ENCODE measurements at regions not wholly inside any gene's neighbourhood (a gene's known extent, or its start where the extent isn't known, plus 50 kb on each side); places are given as distances from the start of the nearest gene placed in this dataset.

DNA sequence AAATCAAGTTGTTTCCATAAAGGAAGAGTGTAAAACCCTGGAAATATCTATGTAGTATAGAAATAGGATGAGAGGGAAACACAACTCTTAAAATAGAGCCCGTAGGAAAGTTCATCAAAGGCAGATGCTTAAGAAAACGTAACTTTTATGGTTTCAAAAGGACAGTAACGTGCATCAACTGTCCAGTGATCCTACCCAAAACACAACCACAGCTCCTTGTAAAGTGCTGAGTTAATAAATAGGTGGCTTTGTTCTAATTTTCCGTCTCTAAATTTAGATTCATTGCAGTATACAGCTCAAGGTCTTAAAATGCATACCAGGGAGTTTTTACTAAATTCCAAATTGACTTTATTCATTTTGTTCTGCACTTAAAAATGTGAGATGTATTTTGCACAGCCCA lies 282.1 kb upstream of the ID2 start:
- no peak for DNase-seq (ENCODE audit: low read depth)

DNA sequence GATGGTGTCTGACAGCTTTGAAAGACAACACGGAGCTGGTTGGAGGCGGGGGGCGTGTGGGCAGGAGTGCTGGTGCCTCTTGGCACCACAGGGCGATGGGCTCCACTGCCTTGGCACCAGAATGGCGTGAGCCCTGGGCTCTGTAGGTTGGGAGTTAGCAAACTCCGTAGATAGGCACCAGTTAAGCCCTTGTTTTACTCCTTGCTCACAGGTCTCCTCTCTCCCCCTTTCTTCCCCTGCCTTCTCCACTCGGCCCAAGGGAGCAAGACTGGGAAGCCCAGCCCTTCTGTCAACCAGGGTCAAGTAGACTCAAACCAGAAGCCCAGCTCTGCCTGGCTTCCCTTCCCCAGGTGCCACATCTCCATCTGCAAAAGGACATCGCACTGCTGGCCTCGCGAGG lies 281.7 kb upstream of the ID2 start:
- no peak for DNase-seq (ENCODE audit: low read depth)

DNA sequence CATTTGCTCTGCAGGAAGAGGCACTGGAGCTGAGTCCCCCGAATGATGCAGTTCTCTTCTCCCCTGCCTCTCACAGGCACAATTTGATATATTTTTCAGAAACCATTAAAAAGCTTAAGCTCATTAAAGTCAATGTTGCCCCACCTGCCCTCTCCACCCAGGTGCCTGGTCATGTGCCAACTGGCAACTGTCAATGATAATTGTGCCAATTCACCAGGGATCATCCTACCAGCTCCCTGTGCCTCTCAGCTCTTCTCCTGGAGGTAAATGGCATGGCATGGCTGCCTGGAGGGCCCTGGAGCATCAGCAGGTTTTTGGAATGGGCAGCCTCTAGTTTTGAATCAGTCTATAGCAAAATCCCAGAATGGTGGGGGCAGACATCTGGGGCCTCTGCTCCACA lies 279.6 kb upstream of the ID2 start:
- no peak for DNase-seq (ENCODE audit: low read depth)

DNA sequence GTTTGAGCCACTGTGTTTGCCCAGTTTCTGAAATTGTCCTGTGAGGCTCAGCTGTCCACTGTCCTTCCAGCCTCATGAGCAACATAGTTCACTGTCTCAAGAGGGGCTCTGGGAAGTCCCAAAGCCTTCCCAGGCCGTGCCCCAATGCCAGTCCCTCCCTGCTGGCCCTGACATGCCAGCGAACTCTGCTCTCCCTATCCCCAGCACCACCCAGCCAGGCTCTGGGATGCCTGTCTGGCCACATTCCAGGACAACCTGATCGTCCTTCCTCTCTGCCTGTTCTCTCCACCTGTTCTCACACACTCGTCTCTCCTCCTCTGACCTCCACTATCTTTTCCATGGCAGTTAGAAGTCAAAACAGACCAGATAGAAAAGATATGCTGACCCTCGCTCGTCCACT lies 278.0 kb upstream of the ID2 start:
- DNase-seq (ENCODE audit: low read depth): no peak

DNA sequence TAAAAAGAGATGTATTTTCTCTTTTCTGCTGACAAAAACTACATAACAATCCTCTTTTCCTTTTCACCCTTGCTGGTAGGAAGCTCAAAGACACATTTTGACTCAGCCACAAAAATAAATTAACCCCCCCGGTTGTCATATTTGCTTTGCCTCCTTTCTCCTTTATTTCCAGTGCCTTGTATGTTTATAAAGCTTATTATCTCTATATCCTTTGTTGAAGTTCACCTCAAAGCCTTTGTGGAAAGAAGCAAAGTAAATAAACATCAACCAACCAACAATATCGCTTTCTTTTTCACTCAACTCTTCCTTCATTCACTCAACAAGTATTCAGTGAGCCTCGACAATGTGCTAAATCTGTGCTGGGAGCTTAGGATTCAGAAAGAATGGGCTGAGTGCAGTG lies 276.5 kb upstream of the ID2 start:
- no peak for DNase-seq (ENCODE audit: low read depth)

DNA sequence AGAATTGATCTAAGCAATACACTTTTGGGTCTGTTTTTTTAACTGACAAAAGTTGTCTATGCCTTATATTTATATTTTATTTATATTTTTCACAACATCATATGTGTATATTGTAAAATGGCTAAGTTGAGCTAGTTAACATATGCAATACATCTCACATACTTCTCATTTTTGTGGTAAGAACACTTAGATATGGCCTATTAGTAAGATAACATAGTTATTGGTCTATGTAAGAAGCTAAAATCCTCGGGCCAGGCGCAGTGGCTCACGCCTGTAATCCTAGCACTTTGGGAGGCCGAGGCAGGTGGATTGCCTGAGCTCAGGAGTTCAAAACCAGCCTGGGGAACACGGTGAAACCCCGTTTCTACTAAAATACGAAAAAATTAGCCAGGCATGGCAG lies 275.6 kb upstream of the ID2 start:
- no peak for DNase-seq (ENCODE audit: low read depth)

DNA sequence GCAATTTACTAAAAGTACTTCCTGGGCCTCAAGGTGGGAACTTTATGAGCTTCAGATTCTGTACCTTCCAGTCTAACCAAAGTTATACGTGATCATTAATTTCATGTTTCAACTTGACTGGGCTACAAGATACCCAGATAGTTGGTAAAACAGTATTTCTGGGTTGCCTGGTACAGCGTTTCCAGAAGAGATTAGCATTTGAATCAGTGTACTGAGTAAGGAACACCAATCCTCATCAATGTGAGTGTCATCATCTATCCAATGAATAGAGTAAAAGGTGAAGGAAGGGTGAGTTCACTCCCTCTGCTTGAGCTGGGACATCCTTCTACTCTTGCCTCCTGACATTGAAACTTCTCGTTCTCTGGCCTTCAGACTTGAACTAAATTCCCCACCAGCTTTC lies 274.5 kb upstream of the ID2 start:
- DNase-seq (ENCODE audit: low read depth): no peak

DNA sequence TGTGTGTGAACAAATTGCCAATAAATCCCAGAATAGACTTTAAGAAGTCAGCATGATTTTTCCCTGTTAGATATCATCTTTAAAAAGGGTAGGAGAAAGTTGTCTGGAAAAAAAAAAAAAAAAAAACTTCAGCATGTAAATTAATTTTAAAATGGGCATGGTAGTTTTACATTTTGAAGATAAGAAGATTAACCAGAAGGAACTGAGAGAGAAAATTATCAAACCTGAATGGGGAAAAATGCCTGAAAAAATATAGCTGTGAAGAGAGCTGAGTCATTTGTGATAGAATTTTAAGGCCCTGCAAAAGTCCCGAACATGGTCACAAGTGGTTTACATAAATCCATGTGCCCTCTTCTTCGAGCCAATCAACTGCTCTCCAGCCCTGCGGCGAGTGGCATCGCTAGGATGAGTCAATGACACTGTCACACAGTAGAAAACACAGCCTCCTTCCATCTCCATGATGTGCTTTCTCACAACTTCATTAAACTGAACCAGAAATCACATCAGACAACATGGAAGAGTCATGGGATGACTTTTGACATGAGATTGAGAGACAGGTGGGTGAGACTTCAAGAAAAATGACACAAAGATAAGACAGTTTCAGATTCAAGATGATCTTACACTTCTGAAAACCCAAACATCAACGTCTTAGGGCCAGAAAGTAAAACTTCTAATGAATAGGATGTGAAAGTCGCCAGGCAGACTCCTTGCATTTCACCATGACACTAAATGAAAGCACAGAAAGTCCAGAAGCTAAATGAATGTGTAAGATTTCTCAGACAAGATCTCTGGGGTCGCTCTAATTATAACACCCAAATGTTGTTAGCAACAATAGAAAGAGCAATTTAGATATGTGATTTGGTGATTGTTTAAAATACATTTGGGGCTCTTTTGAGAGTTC lies 273.0 kb upstream of the ID2 start:
- DNase-seq (ENCODE audit: low read depth): no peak

DNA sequence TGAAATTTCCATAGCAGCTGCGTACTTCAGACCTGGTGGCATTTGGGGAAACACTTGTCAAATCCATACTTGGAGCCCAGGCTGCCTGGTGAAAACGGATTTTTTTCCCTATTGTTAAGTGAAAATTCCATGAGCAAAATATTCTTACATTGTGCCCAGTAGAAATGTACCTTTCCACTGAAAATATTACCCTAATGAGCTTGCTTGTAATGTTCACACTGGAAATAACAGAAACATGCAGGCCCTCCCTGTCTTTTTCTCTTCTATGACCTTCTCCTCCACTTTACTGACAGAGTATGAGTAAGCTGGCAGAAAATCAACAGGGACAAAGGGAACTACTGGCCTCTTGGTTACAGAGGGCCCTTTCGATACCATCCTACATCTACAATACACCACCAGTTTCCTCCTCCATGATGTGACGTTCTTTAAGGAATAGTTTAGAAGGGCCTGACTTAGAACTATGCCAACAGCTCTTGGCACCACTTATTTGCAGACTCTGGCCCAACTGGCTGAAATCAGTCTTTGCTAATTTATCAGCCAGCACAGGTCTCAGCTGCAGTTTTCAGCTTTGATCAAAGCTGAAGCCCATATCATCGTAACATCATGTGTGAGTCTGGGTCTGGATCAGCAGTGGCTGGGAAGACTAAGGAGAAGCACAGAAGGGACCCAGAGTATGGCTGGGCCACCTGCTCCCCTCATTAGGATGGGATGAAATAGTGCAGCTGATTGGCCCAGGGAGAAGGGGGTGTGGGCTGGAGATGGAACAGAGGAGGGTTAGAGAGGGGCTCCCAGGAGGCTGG lies 272.2 kb upstream of the ID2 start:
- no peak for DNase-seq (ENCODE audit: low read depth)

DNA sequence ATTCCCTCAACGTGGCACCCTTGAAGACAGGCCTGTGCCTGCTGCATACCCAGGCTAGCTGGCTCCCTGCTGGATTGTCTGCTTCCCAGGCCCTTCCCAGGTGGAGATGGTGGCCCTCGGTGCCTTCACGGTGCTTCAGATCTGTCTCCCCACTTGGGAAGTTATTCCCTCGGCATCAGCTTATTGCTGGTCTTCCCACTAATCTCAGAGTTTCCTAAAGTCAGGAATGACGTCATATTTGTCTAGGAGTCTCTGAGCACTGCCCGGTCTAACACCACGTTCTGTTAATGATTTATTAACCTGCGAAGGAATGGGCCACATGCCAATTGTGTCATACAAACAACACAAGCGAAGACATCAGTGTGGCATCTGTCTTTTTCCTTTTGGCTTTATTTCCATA lies 269.8 kb upstream of the ID2 start:
- no peak for DNase-seq (ENCODE audit: low read depth)

DNA sequence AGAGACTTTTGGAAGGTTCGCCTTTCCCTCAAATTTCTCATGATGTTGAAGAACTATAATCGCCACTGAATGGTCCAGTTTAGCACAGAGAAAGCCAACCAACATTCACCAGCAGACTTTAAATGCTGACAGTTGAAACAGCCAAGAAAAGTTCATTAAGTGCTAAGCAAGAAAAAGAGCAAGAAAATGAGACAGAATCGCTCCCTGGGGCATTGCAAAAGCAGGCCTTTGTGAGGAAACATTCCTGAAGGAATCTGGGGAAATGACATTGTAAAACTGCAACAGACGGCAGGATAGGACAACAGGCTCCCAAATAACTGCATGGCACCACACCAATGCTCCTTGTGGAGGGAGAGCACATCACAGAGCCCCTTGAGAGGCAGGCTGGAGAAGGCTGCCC lies 269.3 kb upstream of the ID2 start:
- no peak for DNase-seq (ENCODE audit: low read depth)

DNA sequence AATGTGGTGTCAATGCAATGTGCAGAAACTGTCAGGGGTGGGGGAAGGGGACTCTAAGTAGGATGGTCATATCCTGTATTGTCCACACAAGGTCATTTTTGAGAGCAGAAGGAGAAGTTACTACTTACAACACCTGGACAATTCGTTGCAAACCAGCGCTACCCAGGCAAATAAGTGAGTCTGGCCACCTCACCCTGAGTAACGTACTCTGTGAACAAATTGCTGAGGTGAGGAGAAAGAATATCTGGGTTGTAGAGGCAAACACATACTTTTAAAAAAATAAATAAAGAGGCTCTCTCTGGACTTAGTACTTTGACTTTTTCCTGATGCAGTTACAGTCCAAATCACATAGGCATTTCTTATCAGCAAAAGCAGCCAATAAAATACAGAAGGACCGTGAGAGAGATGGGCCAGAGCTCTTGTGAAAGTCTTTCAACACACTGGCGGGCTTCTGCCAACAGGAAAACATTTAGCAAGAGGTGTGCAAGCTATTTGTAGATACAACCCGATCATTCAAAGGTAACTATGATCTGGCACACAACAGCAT lies 268.2 kb upstream of the ID2 start:
- no peak for DNase-seq (ENCODE audit: low read depth)

DNA sequence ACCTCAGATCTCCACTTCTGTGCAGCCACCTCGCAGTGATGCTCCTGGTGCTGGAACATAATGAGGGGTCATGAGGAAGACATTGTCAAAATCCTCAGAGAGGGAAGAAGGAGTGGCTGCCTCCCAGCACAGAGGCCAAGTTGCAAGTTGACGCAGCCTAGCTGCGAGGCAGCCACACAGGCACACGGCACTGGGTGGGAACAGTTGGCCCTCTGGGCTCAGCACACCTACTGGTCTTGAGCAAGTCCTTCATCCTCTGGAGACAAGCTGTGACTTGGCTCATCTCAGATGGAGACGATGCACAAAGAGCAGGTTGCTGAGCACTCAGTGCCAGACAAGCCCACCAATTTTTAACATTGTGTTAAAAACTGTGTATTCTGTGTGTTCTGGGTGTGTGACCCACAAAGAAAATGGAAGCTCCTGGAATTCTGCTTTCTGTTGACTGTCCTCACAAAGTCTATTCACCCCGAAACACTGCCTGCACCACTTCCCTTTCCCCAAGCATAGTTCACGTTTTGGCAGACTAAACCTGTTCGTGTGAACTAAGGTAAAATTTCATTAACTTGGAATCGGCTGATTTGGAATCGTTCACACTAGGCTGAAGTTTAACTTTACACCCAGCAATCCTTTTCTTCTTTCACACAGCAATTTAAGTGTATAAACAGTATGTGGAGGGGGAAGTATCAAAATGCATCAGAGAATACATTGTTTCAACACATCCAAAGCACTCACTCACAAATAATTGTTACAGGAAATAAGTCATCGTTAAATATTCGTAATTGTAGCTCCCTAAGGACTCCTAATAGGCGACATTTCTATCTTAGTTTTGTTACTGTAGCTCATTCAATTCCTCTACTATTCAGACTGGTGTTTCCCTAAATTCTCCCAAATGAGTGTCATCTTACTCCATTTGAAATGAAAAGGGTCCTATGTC lies 266.6 kb upstream of the ID2 start:
- no peak for DNase-seq (ENCODE audit: low read depth)

DNA sequence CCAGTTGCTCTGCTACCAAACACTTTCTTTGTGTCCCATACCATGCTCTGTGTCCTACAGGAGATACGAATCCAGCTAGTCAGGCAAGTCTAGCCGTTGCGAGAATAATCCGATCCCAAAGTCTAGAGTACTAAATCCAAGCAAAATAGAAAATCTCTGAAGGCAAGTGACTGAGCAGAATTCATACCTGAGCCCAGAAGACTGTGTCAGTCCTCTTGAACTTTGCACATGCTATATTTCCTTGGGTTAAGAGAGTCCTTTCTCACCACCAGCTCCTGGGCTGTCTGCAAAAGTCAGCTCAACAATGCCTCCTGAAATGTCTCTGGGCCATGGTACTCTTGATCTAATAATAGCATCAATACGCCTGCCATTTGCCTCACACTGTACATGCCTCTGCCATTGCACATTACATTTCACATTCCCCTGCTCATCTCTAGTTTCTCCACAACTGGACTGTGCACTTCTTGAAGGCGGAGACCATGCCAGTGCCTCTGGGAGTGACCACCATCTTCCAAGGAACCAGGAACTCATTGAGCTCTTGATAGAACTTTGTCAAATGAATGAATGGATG lies 265.8 kb upstream of the ID2 start:
- DNase-seq (ENCODE audit: low read depth): no peak

DNA sequence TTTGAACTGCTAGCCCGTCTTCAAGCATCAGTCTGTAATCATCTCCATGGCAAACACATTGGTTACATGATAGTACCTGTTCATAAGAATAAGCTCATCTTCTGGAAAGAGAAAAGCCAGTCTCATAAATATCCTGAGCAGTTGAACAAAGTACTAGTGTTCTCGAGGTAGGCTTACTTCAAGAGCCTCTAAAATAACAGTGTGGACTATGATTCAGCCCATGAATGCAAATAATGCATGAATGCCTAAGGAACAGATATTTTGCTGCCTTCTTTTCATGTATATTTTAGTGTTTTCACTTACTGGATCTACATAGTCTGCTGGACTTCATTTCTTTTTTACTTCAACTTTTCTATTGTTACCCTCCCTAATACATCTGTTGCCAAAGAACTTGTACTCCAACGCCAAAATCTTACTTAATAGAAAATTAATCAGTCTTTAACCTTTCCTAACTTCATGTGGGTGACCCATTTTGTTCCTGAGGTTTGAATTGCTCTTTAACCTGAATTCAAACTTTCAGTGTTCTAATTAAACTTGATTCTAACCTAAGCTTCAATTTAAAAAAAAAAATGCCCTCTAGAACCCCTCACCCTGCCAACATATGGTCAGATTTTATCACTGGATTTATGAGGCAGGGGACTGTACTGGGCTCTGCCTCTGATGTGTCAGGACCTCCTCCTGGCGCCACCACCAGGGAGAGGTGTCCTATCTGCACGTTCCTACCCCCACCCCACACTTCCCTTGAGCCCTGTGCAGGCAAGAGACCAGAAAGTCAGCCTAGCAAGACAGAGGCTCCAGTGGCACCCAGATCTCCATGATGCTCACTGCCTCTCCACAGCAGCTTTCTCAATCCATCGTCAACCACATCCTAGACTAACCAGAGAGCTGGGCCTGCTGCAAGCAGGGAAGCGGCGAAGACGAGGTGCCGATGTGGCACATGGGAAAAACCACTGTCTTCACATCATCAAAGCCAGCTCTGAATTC lies 264.7 kb upstream of the ID2 start:
- no peak for DNase-seq (ENCODE audit: low read depth)

DNA sequence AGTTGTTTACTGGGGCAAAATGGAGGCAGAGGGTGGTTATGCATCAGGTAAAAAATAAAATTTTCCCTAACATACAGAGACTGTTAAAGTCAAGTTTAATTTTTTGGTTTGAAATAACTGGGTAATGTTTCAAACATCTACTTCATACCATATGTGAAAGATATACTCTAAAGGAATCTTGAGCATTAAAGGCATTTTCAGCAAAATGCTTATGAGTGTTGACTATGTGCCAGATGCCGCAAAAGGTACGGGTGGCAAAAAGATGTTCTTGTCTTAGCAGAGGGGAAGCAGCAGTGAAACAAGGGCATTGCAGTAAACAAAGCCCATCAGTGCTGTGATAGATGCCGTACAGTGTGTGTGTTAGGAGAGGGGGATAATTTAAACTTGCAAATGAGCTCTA lies 263.1 kb upstream of the ID2 start:
- DNase-seq (ENCODE audit: low read depth): no peak

DNA sequence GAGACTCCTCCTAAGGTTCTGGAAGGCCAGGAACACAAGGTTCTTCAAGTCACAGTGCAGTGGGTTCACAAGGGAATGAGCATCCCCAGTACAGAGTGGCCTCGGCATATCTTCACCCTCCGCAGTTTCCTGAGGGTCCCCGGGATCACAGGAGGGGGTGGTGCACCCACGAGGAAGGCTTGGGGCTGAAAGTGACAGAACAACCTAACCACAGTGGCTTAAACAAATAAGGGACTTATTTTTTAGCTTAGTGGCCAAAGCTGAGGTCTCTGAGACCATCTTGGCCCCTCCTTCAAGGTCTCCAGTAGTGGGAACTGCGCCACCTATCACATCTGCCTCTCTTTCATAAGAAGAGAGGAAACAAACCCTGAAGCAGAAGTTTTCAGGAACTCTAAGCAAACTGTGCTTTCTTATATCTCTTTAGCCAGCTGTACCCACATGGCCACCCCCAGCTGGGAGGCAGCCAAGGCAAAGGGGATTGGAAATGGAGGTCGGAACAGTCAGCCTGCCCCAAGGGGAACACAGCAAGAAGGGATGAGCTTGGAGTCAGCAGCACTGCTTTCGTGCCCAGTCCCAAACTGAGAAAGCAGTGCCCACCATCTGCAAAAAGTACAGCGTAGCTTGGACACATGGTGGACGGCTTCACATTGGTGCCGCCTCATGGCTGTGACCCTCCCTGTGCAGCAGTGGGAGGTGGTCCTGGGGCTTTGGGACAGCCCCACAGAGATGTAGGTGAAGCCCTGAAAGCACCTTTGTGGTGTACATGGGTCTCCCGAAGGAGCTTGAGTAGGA lies 260.0 kb upstream of the ID2 start:
- DNase-seq (ENCODE audit: low read depth): no peak

DNA sequence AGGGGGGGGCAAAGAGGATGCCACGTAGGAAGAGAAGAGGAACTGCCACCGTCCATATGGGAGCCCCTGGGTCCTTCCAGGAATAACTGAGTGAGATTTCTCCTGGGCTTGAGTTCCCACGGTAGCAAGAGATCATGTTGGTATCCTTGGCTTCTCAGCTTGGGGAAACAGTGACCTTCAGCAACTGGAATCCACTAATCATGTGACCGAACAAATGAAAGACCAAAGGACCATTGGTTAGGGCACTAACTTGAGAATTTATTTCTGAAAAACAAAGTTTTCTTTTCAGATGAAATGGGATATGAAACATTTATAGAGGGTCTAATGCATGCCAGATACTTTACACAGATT lies 259.4 kb upstream of the ID2 start:
- DNase-seq (ENCODE audit: low read depth): no peak

Measured in RPMI7951 (cell line).